ENCODE measurements at regions not wholly inside any gene's neighbourhood (a gene's known extent, or its start where the extent isn't known, plus 50 kb on each side); places are given as distances from the start of the nearest gene placed in this dataset.

- H3K4me3 ChIP-seq = no peak overlapping the region
- peaks cover 0 to 4% (median 0%) of the 10 kb centered on the region in 3 donors for H3K9me3 ChIP-seq
- H3K36me3 ChIP-seq = no peaks in the 10 kb centered on the region
- no peak overlapping the region for H3K27ac ChIP-seq
- no peaks in the 10 kb centered on the region for H3K27me3 ChIP-seq
- ATAC-seq = no peak
- TF ChIP-seq POLR2AphosphoS5 (IDR thresholded peaks at IDR 0.05) (no peak), POLR2A (IDR thresholded peaks at IDR 0.05) (no peak), EP300 (IDR thresholded peaks at IDR 0.05) (no peak)
- TF ChIP-seq, protein P1, sequence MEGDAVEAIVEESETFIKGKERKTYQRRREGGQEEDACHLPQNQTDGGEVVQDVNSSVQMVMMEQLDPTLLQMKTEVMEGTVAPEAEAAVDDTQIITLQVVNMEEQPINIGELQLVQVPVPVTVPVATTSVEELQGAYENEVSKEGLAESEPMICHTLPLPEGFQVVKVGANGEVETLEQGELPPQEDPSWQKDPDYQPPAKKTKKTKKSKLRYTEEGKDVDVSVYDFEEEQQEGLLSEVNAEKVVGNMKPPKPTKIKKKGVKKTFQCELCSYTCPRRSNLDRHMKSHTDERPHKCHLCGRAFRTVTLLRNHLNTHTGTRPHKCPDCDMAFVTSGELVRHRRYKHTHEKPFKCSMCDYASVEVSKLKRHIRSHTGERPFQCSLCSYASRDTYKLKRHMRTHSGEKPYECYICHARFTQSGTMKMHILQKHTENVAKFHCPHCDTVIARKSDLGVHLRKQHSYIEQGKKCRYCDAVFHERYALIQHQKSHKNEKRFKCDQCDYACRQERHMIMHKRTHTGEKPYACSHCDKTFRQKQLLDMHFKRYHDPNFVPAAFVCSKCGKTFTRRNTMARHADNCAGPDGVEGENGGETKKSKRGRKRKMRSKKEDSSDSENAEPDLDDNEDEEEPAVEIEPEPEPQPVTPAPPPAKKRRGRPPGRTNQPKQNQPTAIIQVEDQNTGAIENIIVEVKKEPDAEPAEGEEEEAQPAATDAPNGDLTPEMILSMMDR (IDR thresholded peaks at IDR 0.05) = no peak
- H3K4me1 ChIP-seq = no peaks in the 10 kb centered on the region
- WGBS, 2 donors (ENCODE audit: low coverage in 1 of 2) = 96% methylated on average over 4 of the region's 6 CpGs; no CpG with 5 or more reads in 1 of the 2 donors
Observed at GRCh38 chr13:82938644-82939043, 943.6 kb downstream of the SLITRK1 start.

DNA sequence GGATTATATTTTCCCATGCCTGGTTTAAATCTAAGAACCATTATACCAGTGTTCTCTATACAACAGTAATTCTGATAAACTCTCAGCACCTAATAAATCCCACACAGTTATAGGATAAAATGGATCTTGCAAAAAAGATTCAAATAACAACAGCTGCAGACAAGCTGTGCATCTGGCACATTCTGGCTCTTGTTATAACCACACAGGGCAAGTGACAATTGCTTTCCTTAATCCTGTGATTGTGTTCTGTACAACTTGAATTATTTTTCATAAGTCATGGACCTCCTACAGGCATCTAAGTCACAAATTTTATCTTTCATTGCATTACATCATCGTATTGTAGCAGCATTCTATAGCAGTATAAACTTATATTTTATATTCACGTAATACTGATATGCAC is 948.3 kb downstream of the SLITRK1 start:
- TF ChIP-seq POLR2AphosphoS5 (IDR thresholded peaks at IDR 0.05) = no peak
- TF ChIP-seq, protein P1 (IDR thresholded peaks at IDR 0.05) = no peak
- no peak for TF ChIP-seq POLR2A (IDR thresholded peaks at IDR 0.05)
- no peak for TF ChIP-seq EP300 (IDR thresholded peaks at IDR 0.05)
- H3K27ac ChIP-seq = no peak overlapping the region
- no peak overlapping the region for H3K4me3 ChIP-seq
- ATAC-seq = no peak
- H3K27me3 ChIP-seq = no peaks in the 10 kb centered on the region
- 65 to 77% methylated on average over 2 of the region's 2 CpGs for WGBS, 2 donors (ENCODE audit: low coverage in 1 of 2)
- no peaks in the 10 kb centered on the region for H3K36me3 ChIP-seq
- peaks cover 0 to 4% (median 0%) of the 10 kb centered on the region in 3 donors for H3K9me3 ChIP-seq
- H3K4me1 ChIP-seq = no peaks in the 10 kb centered on the region

DNA sequence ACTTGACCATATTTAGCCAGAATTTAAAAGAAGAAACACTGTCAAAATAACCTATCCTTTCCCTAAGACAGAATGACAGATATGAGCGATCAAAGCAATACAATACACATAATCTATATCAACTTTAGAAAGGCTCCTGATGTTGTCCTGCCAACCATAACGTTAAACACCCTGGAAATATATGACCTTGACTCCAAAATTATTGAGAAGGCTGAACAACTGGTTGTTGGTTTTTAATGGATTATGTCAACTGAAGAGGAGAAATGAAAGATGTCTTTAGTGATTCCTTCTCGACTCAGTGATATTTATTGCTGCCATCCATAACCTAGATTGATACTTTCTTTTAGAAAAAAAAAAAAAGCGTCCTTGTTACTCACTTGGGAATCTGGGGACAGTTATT is 957.2 kb downstream of the SLITRK1 start:
- ATAC-seq = no peak
- TF ChIP-seq, protein P1 (IDR thresholded peaks at IDR 0.05) = no peak
- TF ChIP-seq EP300 (IDR thresholded peaks at IDR 0.05) (no peak), POLR2A (IDR thresholded peaks at IDR 0.05) (no peak), POLR2AphosphoS5 (IDR thresholded peaks at IDR 0.05) (no peak)
- 74 to 82% methylated on average over 4 of the region's 4 CpGs for WGBS, 2 donors (ENCODE audit: low coverage in 1 of 2)
- no peaks in the 10 kb centered on the region for H3K36me3 ChIP-seq
- H3K4me3 ChIP-seq = no peak overlapping the region
- no peaks in the 10 kb centered on the region for H3K27me3 ChIP-seq
- H3K4me1 ChIP-seq = no peaks in the 10 kb centered on the region
- no peak overlapping the region for H3K27ac ChIP-seq
- no peaks in the 10 kb centered on the region for H3K9me3 ChIP-seq

DNA sequence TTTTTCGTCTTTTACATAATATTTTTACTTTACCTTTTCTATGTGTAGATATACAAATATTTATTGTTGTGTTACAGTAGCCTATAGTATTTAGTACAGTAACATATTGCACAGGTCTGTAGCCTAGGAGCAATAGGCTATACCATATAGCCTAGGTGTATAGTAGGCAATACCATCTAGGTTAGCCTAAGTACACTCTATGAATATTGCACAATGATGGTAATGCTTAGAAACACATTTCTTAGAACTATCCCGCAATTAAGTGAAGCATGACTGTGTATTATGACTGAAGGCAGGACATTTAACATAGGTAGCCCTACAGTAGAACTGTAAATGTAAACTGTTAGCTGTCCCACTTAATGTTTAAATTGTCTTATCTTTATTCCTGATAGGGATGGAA is 964.3 kb downstream of the SLITRK1 start:
- TF ChIP-seq POLR2AphosphoS5 (IDR thresholded peaks at IDR 0.05) = no peak
- Histone ChIP-seq H3K4me3 (no peak overlapping the region), H3K27ac (no peak overlapping the region), H3K4me1 (no peaks in the 10 kb centered on the region), H3K9me3 (no peaks in the 10 kb centered on the region), H3K36me3 (no peaks in the 10 kb centered on the region), H3K27me3 (no peaks in the 10 kb centered on the region)
- no peak for ATAC-seq
- 87 to 89% methylated on average over 2 of the region's 2 CpGs for WGBS, 2 donors (ENCODE audit: low coverage in 1 of 2)

- no peaks in the 10 kb centered on the region for H3K4me1 ChIP-seq
- 75 to 84% methylated on average over 3 of the region's 3 CpGs for WGBS, 2 donors (ENCODE audit: low coverage in 1 of 2)
- TF ChIP-seq, protein P1 (IDR thresholded peaks at IDR 0.05) = no peak
- TF ChIP-seq POLR2AphosphoS5 (IDR thresholded peaks at IDR 0.05) (no peak), EP300 (IDR thresholded peaks at IDR 0.05) (no peak), POLR2A (IDR thresholded peaks at IDR 0.05) (no peak)
Observed at GRCh38 chr13:82912564-82912963, 969.7 kb downstream of the SLITRK1 start.

More at GRCh38 chr13:82912564-82912963, 969.7 kb downstream of the SLITRK1 start:
- H3K27me3 ChIP-seq = no peaks in the 10 kb centered on the region
- no peak overlapping the region for H3K4me3 ChIP-seq
- H3K36me3 ChIP-seq = no peaks in the 10 kb centered on the region
- no peak for ATAC-seq
- no peaks in the 10 kb centered on the region for H3K9me3 ChIP-seq
- H3K27ac ChIP-seq = no peak overlapping the region

All from gastroesophageal sphincter (tissue), 4 donors.